Keratinocyte (primary cell): ENCODE measurements at regions not wholly inside any gene's neighbourhood (a gene's known extent, or its start where the extent isn't known, plus 50 kb on each side); places are given as distances from the start of the nearest gene placed in this dataset.
"Not testable (repeated sequence)": the region's sequence is repeated elsewhere in the genome, so short reads cannot be mapped to it uniquely, and the experiment has no call there.

Source experiments
- EZH2 ChIP-seq: IDR thresholded peaks from one replicate; pipeline ENCODE4 v1.6.1; 2012; ENCODE audit warnings: inconsistent platforms, mild to moderate bottlenecking, low read length, moderate library complexity
- TF ChIP-seq, protein P1 (sequence below), 3 experiments: IDR thresholded peaks in 1 of 3; conservative IDR thresholded peaks in 1 of 3; optimal IDR thresholded peaks in 1 of 3; 2 replicates in 2 of 3; 3 replicates in 1 of 3; pipeline versions ENCODE3 to v1.5.1; 2011; ENCODE audit warnings: low read length in 3 of 3, mild to moderate bottlenecking in 3 of 3, moderate library complexity in 2 of 3, control low read depth in 1 of 3, inconsistent platforms in 1 of 3; ENCODE audit not compliant: insufficient read depth in 2 of 3; ENCODE audit errors: extremely low read depth in 1 of 3

DNA sequence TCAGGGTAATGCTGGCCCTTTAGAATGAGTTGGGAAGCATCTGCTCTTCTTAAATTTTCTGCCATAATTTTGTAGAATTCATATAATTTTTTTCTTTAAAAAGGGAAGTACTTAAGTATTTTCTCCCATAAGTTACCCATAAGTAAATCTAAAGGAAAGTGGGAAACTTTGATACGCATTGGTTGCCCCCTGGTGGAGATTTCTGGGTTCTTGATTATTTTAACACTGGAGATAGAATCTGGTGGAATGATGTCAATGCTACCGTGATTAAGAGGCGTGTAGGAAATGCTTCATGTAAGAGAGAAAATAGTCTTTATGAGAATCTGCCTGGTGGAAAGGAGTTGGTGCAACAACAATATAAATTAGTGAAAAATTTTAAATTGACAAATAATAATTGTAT lies 65.6 kb downstream of the OR4F15 start:
- TF ChIP-seq, protein P1, sequence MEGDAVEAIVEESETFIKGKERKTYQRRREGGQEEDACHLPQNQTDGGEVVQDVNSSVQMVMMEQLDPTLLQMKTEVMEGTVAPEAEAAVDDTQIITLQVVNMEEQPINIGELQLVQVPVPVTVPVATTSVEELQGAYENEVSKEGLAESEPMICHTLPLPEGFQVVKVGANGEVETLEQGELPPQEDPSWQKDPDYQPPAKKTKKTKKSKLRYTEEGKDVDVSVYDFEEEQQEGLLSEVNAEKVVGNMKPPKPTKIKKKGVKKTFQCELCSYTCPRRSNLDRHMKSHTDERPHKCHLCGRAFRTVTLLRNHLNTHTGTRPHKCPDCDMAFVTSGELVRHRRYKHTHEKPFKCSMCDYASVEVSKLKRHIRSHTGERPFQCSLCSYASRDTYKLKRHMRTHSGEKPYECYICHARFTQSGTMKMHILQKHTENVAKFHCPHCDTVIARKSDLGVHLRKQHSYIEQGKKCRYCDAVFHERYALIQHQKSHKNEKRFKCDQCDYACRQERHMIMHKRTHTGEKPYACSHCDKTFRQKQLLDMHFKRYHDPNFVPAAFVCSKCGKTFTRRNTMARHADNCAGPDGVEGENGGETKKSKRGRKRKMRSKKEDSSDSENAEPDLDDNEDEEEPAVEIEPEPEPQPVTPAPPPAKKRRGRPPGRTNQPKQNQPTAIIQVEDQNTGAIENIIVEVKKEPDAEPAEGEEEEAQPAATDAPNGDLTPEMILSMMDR (optimal IDR thresholded peaks at IDR 0.05 in 1 of 3, IDR thresholded peaks at IDR 0.05 in 1 of 3, conservative IDR thresholded peaks at IDR 0.05 in 1 of 3; ENCODE audit: extremely low read depth in 1 of 3, insufficient read depth in 2 of 3, low read length in 3 of 3) = not testable (repeated sequence)
- not testable (repeated sequence) for TF ChIP-seq EZH2
